NK-92 (cell line): ENCODE measurements at regions not wholly inside any gene's neighbourhood (a gene's known extent, or its start where the extent isn't known, plus 50 kb on each side); places are given as distances from the start of the nearest gene placed in this dataset.

ENCODE experiments used
- DNase-seq: peaks from one replicate; lab custom pipeline; 2025; ENCODE audit not compliant: unreplicated experiment; lab: John Stamatoyannopoulos, UW

GRCh38 chr15:45743426-45744235, 108.8 kb downstream of the SQOR start:
- DNase-seq, result no peak

GRCh38 chr15:45744236-45744589, 109.4 kb downstream of the SQOR start:
- no peak for DNase-seq

DNA sequence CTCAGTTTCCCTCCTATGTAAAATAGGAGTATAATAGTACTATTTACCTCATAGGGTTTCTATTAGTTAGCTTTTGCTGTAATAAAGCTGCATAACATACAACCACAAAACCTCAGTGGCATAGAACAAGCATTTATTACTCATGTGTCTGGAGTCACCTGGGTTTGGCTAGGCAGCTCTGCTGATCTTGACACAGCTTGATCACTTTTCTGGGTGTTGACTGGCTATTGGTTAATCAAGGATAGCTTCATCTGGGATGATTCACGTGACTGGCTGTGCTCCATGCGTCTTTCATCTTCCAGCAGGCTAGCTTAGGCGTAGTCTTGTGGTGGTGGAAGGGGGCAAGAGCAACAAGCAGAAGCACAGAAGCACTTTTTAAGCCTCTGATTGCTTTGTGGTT, 112.6 kb downstream of the SQOR start:
- no peak for DNase-seq

DNA sequence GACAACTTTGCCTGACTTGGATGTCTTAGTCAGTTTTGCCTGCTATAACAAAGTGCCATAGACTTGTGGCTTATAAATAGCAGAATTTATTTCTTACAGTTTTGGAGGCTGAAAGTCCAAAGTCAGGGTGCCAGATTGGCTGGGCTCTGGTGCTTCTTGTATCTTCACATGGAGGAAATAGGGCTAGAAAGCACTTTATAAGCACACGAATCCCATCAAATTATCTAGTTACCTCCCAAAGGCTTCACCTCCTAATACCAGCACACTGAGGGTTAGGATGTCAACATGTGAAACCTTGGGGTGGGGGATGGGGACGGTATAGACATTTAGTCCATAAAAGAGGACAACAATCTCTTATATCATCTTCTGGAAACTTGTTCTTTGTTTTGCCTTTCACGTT, 116.8 kb downstream of the SQOR start:
- no peak for DNase-seq

GRCh38 chr15:45759936-45760335, 125.1 kb downstream of the SQOR start:
- DNase-seq, result no peak

DNA sequence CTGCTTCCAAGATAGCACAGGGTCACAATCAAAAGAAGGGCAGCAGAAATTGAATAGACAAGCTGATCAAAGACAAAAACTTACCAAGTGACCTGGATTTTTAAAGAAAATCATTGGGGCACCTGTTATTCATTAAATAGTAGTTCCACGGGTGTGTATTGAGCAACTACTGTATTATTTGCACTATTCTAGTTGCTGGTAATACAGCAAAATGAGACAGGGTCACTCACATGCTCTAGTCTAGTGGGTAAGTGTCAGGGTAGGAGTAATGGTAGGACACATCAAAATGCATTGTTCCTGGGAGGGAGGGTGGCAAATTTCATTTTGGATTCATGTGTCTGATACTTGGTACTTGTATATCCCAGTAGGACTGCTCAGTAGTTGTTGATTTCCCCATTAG, 127.9 kb downstream of the SQOR start:
- no peak for DNase-seq

DNA sequence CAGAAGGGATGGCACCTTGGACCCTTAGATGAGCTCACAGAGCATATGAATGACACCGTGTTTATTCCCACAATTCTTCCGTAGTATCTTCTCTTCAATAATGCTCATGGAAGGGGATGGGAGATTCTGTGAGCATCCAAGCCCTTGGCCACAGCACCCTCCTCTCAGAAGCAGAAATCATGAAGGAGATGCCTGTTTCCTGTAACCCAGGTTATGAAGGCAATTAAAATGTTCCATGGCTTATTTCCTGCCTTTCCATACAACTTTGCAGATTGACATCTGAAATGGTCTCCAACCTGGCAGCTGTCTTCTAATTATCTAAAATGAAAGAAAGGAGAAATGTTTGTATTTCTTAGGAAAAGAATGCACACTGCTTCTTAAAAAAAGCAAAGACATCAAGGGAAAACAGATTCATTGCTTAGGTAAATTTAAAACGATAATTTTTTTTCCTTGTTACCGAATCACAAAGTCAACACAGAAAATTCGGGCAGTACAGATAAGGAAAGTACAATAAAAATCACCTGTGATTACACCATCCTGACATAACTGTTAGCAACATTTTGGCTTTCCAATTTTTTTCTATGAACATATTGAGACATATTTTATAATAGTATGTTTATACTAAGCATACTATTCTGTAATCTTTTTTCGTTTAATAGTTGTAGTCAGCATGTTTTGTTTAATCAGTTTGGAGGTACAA, 128.5 kb downstream of the SQOR start:
- DNase-seq, result no peak

- DNase-seq, result no peak
Measured at GRCh38 chr15:45773149-45773548, 138.3 kb downstream of the SQOR start.

DNA sequence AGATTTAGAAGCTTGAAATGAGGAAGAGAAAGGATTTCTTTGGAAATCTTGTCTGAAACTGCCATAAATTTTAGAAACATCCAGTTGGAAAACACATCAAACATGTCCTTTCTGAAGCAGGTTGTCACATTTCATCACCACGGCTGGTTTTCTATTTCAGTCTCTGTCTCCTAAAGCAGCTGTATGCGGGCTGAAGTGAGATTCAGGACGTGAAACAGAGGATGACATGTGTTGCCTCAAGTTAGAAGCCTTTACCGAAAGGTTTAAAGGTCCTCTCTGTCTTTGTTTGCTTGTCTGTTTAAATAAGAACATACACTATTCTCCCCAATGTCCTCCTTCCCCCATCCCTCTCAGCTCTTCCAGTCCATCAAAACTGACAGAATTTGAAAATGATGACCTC, 141.9 kb downstream of the SQOR start:
- DNase-seq, result no peak

GRCh38 chr15:45777781-45778180, 143.0 kb downstream of the SQOR start:
- DNase-seq, result no peak

- DNase-seq, result no peak
Measured at GRCh38 chr15:45780352-45780751, 145.5 kb downstream of the SQOR start.

GRCh38 chr15:45784656-45785055, 149.8 kb downstream of the SQOR start:
- no peak for DNase-seq

DNA sequence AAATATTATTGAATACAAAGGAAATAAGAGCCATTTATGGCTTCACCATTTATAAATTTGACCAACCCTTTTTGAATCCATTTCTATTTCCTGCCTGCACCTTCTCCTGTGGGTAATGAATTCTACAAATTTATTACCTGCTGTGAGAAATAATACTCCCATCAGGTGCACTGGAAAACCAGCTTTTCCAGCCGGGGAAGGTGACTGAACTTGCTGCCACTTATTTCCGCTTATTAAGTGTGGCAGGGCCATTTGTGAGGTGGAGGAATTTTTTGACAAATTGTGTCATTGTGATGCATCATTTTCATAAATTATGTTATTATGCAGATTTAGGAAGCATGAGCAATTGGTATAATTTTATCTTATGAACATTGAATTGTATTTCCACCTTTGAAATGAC, 151.1 kb downstream of the SQOR start:
- no peak for DNase-seq

- no peak for DNase-seq
Measured at GRCh38 chr15:45790325-45790943, 155.6 kb downstream of the SQOR start.

- no peak for DNase-seq
Measured at GRCh38 chr15:45794304-45794703, 159.5 kb downstream of the SQOR start.

DNA sequence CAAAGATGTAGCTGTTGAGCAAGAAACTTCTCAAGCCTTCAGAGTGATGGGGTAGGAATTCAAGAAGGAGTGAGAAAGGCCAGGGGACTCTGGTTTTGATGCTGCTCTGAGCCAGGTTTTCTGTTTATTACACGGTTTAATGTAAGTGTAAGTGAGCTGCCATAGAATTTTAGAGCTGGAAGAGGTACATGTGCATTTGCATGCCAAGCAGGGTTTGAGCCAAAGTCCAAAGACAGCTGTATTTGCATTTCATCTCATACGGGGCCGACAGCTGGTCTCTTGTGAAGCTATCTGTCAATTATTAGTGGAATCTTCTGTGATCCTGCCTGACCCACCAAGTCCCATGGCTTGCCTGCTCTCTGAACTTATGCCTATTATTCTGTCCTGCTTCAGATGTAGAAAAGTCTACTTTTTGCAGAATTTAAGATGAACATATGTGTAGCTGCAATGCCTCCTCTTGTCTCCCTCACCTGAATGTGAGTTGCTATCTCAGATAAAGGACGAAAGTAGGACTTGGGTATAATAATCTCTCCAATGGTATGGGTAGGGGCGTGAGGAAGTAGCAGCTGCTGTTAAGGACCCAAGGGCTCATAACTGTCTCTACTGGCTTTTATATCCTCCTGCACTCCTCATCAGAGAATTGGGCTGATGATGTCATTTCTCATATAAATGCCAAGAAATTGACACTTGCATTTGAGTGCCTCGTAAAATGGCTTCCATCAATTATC, 160.0 kb downstream of the SQOR start:
- DNase-seq, result no peak

DNA sequence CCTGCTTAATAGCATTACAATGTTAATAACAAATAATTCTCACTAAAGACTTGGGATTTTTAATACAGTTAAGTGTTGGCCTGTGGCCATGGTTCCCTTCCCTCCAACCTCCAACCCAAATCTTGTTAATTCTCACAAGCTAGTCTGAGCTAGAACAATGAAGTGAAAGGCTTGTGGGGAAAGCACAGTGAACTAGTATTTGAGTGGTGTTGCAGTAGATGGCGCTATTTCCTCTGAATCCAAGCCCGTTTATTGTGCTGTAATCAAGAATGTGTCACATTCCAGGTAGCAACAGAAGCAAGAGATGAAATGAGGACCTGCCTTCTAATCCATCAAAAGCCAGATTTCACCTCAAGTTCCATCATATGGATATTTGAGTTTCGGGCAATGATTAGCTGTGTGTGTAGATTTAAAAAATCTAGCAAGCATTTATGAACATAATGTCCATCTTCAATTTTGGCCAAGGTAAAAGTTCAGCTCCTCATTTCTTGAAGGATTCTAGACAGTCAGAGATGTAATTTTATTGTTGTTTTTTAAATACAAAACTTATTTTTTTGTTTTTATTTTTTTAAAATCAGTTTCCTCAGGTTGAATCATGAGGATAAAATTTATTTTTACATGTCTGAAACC, 160.7 kb downstream of the SQOR start:
- peak; percentile 10 for DNase-seq

- DNase-seq, result no peak
Measured at GRCh38 chr15:45796433-45796832, 161.6 kb downstream of the SQOR start.

GRCh38 chr15:45799508-45799907, 164.7 kb downstream of the SQOR start:
- no peak for DNase-seq

GRCh38 chr15:45801543-45801942, 166.7 kb downstream of the SQOR start:
- no peak for DNase-seq

DNA sequence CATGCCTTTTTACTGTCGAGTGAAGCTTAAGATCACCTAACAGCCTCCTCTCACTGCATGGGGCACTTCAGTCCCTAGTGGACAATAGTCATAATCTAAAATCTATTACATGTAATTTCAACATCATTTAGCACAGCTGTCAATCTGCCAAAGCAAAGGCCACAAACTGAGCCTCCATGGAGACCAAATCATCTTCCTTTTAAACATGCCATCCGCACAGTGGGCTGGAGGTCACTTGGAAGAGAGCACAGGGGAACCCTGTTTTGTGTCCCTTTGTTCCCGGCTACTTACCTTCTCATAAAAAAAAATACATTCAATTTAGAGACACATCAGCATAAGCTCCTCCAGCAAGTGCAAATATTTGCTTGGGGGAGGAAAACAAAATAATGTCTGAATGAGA, 167.3 kb downstream of the SQOR start:
- no peak for DNase-seq
